Neural progenitor cell (in vitro differentiated cells): ENCODE measurements at regions not wholly inside any gene's neighbourhood (a gene's known extent, or its start where the extent isn't known, plus 50 kb on each side); places are given as distances from the start of the nearest gene placed in this dataset.

Experiments
- EZH2 ChIP-seq: fragments of 200-600 bp; sonication (generic); IDR thresholded peaks from 2 replicates; pipeline ENCODE4 v1.6.1; 2017; ENCODE audit warnings: antibody characterized with exemption, mild to moderate bottlenecking, moderate library complexity
- EZH2phosphoT487 ChIP-seq: fragments of 200-600 bp; sonication (generic); IDR thresholded peaks from 2 replicates; pipeline ENCODE4 v1.6.1; 2017; ENCODE audit warnings: antibody characterized with exemption
- TF ChIP-seq, protein P1 (sequence below): fragments of 200-600 bp; sonication (generic); IDR thresholded peaks from 2 replicates; pipeline ENCODE4 v1.5.1; 2017; ENCODE audit warnings: antibody characterized with exemption, mild to moderate bottlenecking

GRCh38 chr3:110686701-110687100 lies 384.9 kb upstream of the NECTIN3 start:
- TF ChIP-seq EZH2phosphoT487: no peak
- TF ChIP-seq EZH2: no peak
- TF ChIP-seq, protein P1, sequence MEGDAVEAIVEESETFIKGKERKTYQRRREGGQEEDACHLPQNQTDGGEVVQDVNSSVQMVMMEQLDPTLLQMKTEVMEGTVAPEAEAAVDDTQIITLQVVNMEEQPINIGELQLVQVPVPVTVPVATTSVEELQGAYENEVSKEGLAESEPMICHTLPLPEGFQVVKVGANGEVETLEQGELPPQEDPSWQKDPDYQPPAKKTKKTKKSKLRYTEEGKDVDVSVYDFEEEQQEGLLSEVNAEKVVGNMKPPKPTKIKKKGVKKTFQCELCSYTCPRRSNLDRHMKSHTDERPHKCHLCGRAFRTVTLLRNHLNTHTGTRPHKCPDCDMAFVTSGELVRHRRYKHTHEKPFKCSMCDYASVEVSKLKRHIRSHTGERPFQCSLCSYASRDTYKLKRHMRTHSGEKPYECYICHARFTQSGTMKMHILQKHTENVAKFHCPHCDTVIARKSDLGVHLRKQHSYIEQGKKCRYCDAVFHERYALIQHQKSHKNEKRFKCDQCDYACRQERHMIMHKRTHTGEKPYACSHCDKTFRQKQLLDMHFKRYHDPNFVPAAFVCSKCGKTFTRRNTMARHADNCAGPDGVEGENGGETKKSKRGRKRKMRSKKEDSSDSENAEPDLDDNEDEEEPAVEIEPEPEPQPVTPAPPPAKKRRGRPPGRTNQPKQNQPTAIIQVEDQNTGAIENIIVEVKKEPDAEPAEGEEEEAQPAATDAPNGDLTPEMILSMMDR: no peak
